Spinal cord (tissue), 9 donors: ENCODE measurements at regions not wholly inside any gene's neighbourhood (a gene's known extent, or its start where the extent isn't known, plus 50 kb on each side); places are given as distances from the start of the nearest gene placed in this dataset.
"Not testable (repeated sequence)": the region's sequence is repeated elsewhere in the genome, so short reads cannot be mapped to it uniquely, and the experiment has no call there.

ENCODE experiments used
- DNase-seq, 6 donors: peaks; one replicate each; pipeline versions ENCODE4 v3.0.0 to v3.0.0-alpha.2; 2013 to 2015; ENCODE audit warnings: low spot score in 6 of 6, low read depth in 4 of 6
- H3K27ac ChIP-seq: one replicate; pipeline ENCODE4 v1.5.1; 2013; ENCODE audit warnings: low read depth, low read length, control low read depth
- H3K27me3 ChIP-seq: one replicate; pipeline ENCODE4 v1.6.1; 2013; ENCODE audit warnings: low read length; ENCODE audit not compliant: control insufficient read depth, insufficient read depth
- H3K36me3 ChIP-seq: one replicate; pipeline ENCODE4 v1.6.1; 2013; ENCODE audit warnings: low read length; ENCODE audit not compliant: control insufficient read depth, insufficient read depth
- H3K4me1 ChIP-seq: one replicate; pipeline ENCODE4 v1.6.1; 2013; ENCODE audit warnings: low read length; ENCODE audit not compliant: control insufficient read depth, insufficient read depth
- H3K4me3 ChIP-seq: one replicate; pipeline ENCODE4 v1.5.1; 2013; ENCODE audit warnings: low read depth, low read length, control low read depth
- H3K9me3 ChIP-seq: one replicate; pipeline ENCODE4 v1.6.1; 2013; ENCODE audit warnings: low read length; ENCODE audit not compliant: control insufficient read depth, insufficient read depth
- WGBS: methylation state at CpG from one replicate; pipeline ENCODE4 v1.1.5; 2013; ENCODE audit warnings: missing lambda C conversion rate; ENCODE audit not compliant: insufficient coverage; 5-methylcytosine and 5-hydroxymethylcytosine counted together
- donor health status: healthy.

DNA sequence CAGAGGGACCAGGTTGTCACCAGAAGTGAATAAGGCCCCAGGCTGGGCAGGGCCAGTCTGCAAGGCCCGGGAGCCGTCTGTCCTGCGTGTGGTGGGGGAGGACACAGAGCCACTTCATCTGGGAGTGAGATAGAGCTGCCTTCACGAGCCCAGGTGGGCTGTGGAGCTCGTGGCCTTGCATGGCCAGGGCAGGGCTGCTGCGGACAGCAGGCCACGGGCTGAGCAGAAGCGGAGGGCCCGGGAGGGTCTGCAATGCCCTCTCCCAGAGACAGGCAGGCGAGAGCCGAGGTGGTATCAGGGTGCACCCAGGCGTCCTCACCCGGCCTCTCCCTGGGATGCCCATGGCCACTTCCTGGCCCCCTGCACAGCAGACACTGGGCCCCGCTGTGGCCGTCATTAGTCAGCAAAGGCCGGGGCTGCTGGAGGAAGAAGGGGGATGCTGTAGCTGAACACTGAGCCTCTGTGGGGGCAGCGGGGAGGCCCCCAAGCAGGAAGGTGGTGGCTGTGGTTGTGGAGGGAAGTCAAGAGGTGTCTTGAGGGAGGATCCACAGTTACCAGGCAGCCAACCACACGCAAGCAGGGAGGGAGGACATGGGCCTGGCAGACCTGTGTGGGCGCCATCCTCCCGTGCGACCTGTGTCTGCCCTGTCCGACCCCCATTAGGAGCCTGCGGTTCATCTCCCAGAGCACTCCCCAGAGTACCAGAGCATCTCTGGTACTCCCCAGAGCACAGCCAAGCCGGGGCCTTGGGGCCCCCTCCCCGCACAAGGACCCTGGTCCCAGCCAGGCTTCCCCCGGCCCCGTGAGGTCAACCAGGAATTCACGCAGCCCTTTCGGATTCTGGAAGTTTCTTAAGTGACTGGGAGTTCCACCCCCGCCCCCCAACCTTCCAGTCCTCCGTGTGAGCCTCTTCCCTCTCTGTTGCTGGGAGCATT, 1109.5 kb downstream of the BRD1 start:
- 84% methylated on average over 31 of the region's 31 CpGs for WGBS
- H3K4me3 ChIP-seq = no peak overlapping the region
- no peaks in the 10 kb centered on the region for H3K9me3 ChIP-seq
- H3K27me3 ChIP-seq = no peaks in the 10 kb centered on the region
- DNase-seq = no peak
- no peak overlapping the region for H3K27ac ChIP-seq
- H3K36me3 ChIP-seq = peaks cover 41% of the 10 kb centered on the region
- H3K4me1 ChIP-seq = peaks cover 26% of the 10 kb centered on the region

DNA sequence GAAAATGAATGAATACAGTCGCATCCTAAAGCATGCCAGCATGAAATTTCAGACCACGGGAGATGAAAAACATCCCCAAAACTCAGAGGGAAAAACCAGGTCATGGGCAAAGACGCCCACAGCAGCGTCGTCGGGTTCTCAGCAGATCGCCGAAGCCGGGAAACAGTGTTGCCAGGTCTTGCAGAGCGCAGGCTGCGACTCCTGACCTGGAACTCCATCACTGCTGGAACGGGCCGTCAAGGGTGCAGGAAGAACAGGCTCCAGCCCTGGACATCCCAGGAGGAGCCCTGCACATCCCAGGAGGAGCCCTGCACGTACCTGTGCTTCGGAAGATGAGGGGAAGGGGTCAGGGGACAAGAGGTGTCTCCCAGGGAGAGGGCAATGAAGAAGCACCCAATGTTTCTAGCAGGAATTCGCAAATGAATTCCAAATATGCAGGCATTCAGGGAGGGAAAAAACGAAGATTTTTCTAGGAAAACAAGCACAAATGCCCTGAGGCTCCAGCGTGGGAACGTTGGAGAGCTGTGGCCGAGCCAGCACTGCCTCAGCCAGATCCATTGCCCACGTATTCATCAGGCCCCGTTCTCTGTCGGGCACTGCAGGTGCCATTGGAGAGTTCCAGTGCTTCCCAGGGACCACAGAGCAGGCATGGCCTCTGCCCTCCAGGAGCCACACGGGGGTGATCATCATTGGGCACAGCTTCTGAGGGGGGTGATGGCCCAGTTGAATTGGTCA, 1110.4 kb downstream of the BRD1 start:
- DNase-seq = no peak

DNA sequence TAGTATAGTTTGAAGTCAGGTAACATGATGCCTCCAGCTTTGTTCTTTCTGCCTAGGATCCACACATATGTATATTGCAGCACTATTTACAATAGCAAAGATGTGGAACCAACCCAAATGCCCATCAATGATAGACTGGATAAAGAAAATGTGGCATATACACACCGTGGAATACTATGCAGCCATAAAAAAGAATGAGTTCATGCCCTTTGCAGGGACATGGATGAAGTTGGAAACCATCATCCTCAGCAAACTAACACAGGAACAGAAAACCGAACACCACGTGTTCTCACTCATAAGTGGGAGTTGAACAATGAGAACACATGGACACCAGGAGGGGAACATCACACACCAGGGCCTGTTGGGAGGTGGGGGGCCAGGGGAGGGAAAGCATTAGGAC, 1111.5 kb downstream of the BRD1 start:
- no CpG with 5 or more reads among the region's 3 CpGs for WGBS
- not testable (repeated sequence) for H3K4me3 ChIP-seq, H3K27ac ChIP-seq, H3K9me3 ChIP-seq, DNase-seq, H3K27me3 ChIP-seq
- H3K4me1 ChIP-seq = peaks cover 35% of the 10 kb centered on the region
- peaks cover 51% of the 10 kb centered on the region for H3K36me3 ChIP-seq

More for the DNA sequence above, 1110.4 kb downstream of the BRD1 start:
- Histone ChIP-seq H3K9me3 (no peaks in the 10 kb centered on the region), H3K4me1 (peaks cover 32% of the 10 kb centered on the region), H3K27me3 (no peaks in the 10 kb centered on the region), H3K27ac (no peak overlapping the region), H3K4me3 (no peak overlapping the region), H3K36me3 (peaks cover 46% of the 10 kb centered on the region)
- 83% methylated on average over 24 of the region's 24 CpGs for WGBS

DNA sequence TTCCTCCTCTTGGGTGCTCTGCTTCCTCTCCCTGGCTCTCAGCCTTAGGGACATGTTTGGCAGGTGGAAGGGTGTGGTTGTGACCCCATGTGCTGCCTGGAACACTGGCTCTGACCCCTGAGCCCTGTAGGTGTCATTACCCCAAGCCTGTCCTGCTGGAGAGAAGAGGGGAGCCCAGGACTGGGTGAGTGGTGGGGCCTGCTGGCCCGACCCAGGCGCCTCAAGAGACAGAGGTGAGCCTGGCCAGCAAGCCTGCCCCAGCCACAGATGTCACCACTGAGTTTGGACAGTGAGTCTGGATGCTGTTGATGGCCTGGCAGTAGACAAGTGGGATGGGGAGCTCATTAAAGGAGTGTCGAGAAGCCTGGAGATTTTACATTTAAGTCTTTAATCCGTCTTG, 1112.2 kb downstream of the BRD1 start:
- Histone ChIP-seq H3K4me1 (peaks cover 40% of the 10 kb centered on the region), H3K4me3 (no peak overlapping the region), H3K27me3 (no peaks in the 10 kb centered on the region), H3K36me3 (peaks cover 53% of the 10 kb centered on the region), H3K9me3 (no peaks in the 10 kb centered on the region), H3K27ac (no peak overlapping the region)
- WGBS = 100% methylated on average over 3 of the region's 4 CpGs
- DNase-seq = no peak

DNA sequence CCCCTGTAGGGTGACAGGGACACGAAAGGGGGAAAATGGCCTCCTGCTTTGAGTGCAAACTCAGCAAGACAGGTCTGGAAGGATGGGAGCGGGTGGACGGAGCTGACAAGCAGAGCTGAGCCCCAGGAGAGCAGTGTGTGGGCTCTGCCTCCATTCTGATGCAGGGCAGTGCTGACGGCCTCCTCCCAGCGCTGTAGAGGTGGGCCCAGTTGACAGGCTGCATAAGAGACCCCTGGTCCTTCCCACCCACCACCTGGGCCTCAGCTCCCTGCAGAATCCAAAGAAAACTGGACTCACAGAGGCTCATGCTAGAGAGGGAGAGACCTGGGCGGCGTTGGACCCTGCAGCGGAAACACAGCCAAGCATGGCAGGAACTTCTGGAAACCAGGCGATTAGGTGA, 1113.4 kb downstream of the BRD1 start:
- Histone ChIP-seq H3K4me3 (no peak overlapping the region), H3K36me3 (peaks cover 64% of the 10 kb centered on the region), H3K4me1 (peaks cover 41% of the 10 kb centered on the region), H3K27ac (no peak overlapping the region), H3K9me3 (no peaks in the 10 kb centered on the region), H3K27me3 (no peaks in the 10 kb centered on the region)
- 95% methylated on average over 9 of the region's 9 CpGs for WGBS
- no peak for DNase-seq

DNA sequence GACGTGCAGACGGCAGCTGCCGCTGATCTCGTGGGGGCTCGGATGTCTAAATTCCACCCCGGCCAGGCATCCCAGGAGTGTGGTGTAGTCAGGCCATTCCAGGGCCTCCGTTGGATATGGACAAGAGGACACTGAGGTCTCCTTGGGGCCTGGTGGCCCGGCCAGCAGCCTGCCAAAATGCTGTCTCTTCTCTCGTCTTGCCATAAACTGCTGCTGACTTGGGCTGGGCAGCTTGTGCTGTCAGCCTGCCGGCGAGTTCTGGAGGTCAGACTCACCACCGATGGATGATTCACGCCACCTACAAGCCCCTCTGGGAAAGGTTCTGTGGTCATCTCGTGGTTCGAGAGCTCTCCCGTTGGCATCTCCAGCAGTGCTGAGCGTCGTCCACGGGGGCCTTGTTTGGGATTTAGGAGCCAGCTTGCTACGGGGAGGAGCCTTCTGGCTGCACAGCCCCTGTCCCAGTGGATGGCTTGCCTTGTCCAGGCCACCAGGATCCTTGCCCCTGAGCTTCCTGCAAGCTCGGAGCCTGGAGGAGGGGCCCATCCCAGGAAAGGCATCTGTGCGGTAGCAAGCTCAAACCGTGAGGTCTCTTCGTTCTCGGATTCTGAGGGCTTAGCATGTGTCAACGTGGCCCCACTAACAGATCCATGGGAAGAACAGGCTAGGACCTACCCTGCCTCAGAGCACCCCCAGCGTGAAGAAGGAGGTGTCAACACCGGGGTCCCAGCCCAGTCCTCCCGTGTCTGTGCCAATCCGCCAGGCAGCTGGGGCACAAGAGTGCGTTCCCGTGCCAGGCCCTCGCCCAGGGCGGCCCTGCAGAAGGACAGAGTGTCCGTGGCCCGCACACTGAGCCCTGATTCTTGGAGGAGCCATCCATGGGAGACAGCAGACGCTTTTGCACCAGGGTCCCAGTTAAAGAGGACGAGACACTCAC, 1114.1 kb downstream of the BRD1 start:
- peaks cover 39% of the 10 kb centered on the region for H3K4me1 ChIP-seq
- H3K4me3 ChIP-seq = no peak overlapping the region
- no peaks in the 10 kb centered on the region for H3K27me3 ChIP-seq
- H3K9me3 ChIP-seq = no peaks in the 10 kb centered on the region
- no peak for DNase-seq
- peaks cover 68% of the 10 kb centered on the region for H3K36me3 ChIP-seq
- WGBS = 88% methylated on average over 37 of the region's 38 CpGs
- no peak overlapping the region for H3K27ac ChIP-seq

DNA sequence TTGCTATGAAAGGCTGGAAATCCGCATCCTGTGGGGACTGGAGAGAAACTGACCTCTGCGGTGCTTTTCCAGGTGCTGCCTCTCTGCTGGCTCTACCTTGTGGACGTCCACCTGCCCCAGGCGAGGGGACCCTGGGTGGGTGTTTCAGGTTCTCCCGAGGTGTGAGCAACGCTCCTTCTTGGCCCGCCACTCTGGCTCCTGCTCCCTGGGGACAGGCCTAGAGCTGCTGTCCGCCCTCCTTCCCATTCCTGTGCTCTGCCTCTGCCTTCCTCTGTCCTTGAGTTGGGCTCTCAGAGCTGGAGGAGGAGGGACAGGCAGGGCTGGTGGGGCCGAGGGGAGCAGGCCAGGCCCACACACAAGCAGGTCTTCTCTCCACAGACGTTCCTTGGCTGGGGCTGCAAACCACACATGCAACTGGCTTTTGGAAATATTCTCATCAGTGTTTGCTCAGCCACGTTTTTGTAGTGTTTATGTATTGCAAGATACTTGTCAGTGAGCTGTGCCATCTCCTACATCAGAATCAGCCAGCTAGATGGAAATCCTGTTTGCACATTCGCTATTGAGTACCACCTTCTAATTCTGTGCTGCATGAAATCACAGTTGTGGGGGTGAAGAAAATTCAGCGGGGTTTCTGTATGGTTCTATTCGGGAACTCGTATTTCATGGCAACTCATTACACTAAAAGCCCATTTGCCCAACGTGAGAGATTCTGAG, 1115.0 kb downstream of the BRD1 start:
- Histone ChIP-seq H3K4me1 (peaks cover 31% of the 10 kb centered on the region), H3K27me3 (no peaks in the 10 kb centered on the region), H3K27ac (no peak overlapping the region), H3K36me3 (peaks cover 68% of the 10 kb centered on the region), H3K4me3 (no peak overlapping the region), H3K9me3 (no peaks in the 10 kb centered on the region)
- peak in 2 of 6 donors; percentile 35 to 52 for DNase-seq
- 87% methylated on average over 12 of the region's 16 CpGs for WGBS

DNA sequence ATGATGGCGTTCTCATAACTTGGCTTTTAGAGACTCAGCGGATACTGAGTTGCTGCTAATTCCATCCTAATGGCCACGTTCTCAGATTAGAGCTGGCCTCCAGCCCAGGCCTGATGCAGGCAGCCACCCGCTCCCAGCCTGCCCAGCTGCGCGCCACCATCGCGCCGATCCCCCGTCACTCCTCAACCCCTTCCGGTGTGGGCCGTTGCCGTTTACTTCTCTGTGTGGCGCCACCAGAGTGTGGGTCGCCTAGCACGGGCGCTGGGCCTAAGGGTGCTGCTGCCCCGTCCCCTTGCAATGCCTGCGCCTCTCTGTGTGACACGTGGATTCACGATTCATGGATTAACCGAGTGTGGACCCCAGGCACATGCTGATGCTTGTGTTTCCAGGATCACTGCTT, 1116.0 kb downstream of the BRD1 start:
- DNase-seq = peak in 1 of 6 donors; percentile 61
- Histone ChIP-seq H3K4me1 (peaks cover 23% of the 10 kb centered on the region), H3K27me3 (no peaks in the 10 kb centered on the region), H3K36me3 (peaks cover 74% of the 10 kb centered on the region), H3K27ac (no peak overlapping the region), H3K9me3 (no peaks in the 10 kb centered on the region), H3K4me3 (no peak overlapping the region)
- 86% methylated on average over 22 of the region's 22 CpGs for WGBS

DNA sequence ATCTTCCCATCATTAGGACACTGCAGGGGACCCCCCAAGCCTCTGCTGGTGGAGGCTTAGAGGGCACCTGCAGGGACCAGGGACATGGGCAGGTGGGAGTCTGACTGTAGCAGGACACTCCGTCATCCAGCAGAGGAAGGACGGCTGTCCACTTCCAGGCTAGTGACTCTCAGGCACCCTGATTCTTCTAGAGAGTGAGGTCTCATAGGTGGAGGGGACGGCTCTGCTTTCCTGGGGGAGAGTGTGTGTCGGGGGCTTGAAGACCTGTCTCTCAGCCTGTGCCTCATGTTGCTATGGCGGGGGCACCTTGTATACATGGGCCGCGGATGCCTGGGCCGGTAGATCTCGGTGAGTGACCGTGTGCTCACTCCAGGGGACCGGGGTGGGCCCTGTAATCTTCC, 1116.6 kb downstream of the BRD1 start:
- H3K27me3 ChIP-seq = no peaks in the 10 kb centered on the region
- 84% methylated on average over 11 of the region's 11 CpGs for WGBS
- peaks cover 24% of the 10 kb centered on the region for H3K4me1 ChIP-seq
- DNase-seq = no peak
- H3K9me3 ChIP-seq = no peaks in the 10 kb centered on the region
- H3K36me3 ChIP-seq = peaks cover 74% of the 10 kb centered on the region
- H3K27ac ChIP-seq = no peak overlapping the region
- no peak overlapping the region for H3K4me3 ChIP-seq
